Epithelial cell of esophagus (primary cell): ENCODE measurements at regions not wholly inside any gene's neighbourhood (a gene's known extent, or its start where the extent isn't known, plus 50 kb on each side); places are given as distances from the start of the nearest gene placed in this dataset.

ENCODE experiments used
- DNase-seq: peaks from one replicate; pipeline ENCODE4 v3.0.0; 2010; ENCODE audit warnings: low read depth
- H3K4me3 ChIP-seq: 2 replicates; pipeline ENCODE4 v1.5.1; 2011; ENCODE audit warnings: mild to moderate bottlenecking, low read length, control low read depth
- TF ChIP-seq, protein P1 (sequence below): IDR thresholded peaks from 2 replicates; pipeline ENCODE4 v1.5.1; 2011; ENCODE audit warnings: low read depth, mild to moderate bottlenecking, low read length, control low read depth, inconsistent platforms; ENCODE audit not compliant: insufficient read depth; ENCODE audit errors: missing control alignments

DNA sequence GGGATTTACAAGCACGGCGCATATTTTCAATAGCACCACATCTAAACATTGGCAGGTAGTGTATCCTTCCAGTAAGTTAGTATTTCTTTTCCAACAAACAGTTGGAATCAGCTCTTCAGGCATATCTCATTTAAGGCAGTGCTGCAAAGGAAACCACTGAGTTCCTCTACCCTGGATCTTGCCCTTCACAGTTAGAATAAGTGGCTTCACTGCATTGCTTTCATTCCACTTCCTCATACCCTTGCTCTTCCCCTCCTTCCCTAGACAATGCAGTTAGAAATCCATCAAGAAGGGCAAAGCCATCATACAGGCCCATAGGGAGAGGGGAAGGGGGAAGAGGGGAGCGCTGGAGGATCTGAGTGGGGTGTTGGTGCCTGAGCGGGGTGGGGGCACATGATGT, 173.7 kb downstream of the FBXO15 start:
- TF ChIP-seq, protein P1, sequence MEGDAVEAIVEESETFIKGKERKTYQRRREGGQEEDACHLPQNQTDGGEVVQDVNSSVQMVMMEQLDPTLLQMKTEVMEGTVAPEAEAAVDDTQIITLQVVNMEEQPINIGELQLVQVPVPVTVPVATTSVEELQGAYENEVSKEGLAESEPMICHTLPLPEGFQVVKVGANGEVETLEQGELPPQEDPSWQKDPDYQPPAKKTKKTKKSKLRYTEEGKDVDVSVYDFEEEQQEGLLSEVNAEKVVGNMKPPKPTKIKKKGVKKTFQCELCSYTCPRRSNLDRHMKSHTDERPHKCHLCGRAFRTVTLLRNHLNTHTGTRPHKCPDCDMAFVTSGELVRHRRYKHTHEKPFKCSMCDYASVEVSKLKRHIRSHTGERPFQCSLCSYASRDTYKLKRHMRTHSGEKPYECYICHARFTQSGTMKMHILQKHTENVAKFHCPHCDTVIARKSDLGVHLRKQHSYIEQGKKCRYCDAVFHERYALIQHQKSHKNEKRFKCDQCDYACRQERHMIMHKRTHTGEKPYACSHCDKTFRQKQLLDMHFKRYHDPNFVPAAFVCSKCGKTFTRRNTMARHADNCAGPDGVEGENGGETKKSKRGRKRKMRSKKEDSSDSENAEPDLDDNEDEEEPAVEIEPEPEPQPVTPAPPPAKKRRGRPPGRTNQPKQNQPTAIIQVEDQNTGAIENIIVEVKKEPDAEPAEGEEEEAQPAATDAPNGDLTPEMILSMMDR, result no peak
- DNase-seq, result no peak
- H3K4me3 ChIP-seq, result no peak overlapping the region

DNA sequence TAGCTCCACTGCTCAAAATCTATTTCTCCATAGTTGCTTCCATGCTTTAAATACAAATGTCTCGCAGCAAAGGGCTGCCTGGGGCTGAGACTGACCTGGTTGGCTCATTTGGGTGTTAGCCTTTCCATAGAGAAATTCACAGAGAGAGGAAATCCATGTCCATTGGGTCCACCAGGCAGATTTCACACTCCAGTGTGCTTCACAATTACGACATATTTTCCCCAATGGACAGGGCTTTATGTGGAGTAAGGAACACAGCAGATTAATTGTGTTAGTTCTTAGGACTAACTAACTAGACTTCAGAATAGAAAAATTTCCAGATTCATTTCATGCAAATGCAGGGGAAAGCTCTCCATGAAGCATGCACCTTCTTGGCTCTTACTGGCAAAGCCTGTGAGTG, 180.7 kb downstream of the FBXO15 start:
- DNase-seq, result no peak
- TF ChIP-seq, protein P1, result no peak
- H3K4me3 ChIP-seq, result no peak overlapping the region

DNA sequence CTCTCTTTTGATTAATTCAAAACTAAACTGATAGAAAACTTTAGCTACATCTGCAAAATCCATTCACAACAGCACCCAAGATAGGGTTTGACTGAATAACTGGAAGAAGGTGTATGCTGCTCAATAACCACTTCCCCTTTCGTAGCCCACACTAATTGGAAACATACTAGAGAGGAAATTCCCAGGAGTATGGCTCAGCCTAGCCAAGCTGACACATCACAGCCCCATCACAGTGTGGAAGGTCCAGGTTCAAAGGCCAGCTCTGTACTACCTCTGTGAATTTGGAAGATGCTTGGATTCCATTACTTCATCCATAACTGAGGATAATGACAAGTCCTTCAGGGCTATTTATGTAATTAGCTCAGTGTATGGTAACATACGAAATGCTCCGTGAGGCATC, 185.4 kb downstream of the FBXO15 start:
- DNase-seq, result no peak
- TF ChIP-seq, protein P1, result no peak

DNA sequence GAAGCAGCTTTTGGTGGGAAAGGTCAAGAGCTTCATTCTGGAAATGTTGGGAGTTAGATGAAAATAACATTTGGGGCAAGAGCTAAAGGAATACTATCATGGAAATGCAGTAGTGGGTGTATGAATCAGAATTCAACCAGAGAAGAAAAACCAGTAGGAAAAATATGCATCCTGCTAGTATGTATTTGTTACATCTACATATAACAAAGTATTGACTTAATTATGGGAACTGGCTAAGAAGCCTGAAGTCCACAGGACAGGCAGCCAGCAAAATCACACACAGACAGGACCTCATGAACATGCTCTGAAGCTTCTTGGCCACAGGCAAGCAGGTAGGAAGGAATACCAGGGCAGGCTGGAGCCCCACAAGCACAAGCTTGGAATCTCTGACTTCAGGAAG, 185.8 kb downstream of the FBXO15 start:
- TF ChIP-seq, protein P1, result no peak
- no peak overlapping the region for H3K4me3 ChIP-seq
- no peak for DNase-seq

More for the DNA sequence above, 185.4 kb downstream of the FBXO15 start:
- no peak overlapping the region for H3K4me3 ChIP-seq

DNA sequence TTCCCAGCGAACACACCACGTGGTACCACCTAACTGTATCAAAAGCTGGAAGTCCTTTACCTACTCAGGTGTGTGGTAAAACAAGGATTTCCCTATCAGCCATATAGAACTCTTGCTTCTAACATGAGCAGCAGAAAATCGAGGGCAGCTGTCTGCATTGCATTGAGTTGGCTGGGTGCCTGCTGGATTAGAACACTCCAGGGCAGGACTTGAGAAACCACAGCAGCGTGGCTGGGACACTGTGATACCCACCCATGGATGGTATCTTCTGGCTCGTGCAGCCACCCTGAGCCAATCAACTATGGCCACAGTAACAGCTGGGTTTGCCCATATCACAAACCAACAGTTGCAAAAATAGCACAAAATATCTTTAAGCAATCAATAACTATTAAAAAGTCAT, 188.3 kb downstream of the FBXO15 start:
- no peak for DNase-seq
- no peak overlapping the region for H3K4me3 ChIP-seq
- TF ChIP-seq, protein P1, result no peak

DNA sequence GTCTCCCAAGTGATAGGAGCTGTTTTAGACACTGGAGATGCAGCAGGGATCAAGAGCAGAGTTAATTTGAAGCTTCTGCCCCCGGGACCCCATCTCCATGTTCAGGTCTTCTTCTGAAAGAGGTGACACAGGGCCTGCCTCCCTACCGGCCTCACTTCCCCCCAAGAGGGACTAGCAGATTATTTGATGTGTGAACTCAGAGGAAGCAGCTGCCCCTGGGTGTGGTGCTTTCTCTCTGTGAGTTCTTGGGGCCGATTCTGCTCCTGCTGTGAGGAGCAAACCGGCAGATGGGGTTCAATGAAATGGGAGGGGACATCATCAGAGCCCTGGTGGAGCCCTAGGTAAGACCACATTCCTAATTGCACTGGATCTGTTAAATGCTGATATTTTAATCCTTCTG, 193.4 kb downstream of the FBXO15 start:
- TF ChIP-seq, protein P1, result no peak
- H3K4me3 ChIP-seq, result no peak overlapping the region
- no peak for DNase-seq

DNA sequence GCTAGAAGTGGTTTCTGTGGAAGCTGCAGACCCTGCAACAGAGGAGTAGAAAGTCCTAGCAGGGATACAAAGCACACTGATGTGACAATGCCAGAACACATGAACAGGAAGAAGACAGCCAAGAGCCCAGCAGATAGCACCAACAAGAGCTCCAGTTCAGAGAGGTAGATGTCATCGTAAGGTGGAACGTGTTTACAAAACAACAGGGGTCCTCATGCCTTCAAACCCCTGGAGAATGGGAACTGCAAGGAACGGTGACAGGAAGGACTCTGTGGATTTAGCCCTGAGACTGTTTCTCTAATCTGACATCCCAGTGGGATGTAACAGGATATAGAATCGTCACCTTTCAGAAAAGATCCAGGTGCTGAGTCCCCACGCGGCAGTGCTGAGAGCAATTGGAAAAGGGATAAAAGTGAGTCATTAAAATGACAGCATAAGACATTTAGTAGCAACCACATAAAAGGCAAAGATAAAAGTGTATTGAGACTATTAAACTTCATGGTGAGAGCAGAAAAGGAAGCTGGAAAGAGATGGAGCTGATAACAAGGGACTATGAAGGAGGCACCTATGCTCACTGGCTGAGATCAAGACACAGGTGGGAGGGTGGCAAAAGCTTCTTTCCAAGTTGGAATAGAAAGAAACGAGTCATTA, 195.2 kb downstream of the FBXO15 start:
- H3K4me3 ChIP-seq, result no peak overlapping the region
- DNase-seq, result no peak
- TF ChIP-seq, protein P1, result no peak
